HUES48 (cell line): ENCODE measurements at regions not wholly inside any gene's neighbourhood (a gene's known extent, or its start where the extent isn't known, plus 50 kb on each side); places are given as distances from the start of the nearest gene placed in this dataset.

ENCODE experiments used
- H3K27ac ChIP-seq: one replicate; pipeline ENCODE4 v1.7.0; 2013; ENCODE audit warnings: low read depth, low read length, inconsistent platforms
- H3K27me3 ChIP-seq: 2 replicates; pipeline ENCODE4 v1.6.1; 2013; ENCODE audit warnings: mild to moderate bottlenecking, low read length; ENCODE audit not compliant: control insufficient read depth, insufficient read depth
- H3K36me3 ChIP-seq: 2 replicates; pipeline ENCODE4 v1.6.1; 2013; ENCODE audit warnings: low read length; ENCODE audit not compliant: control insufficient read depth, insufficient read depth
- H3K4me1 ChIP-seq: 2 replicates; pipeline ENCODE4 v1.6.1; 2013; ENCODE audit warnings: mild to moderate bottlenecking, low read length; ENCODE audit not compliant: control insufficient read depth, insufficient read depth
- H3K4me3 ChIP-seq: 2 replicates; pipeline ENCODE4 v1.5.1; 2013; ENCODE audit warnings: mild to moderate bottlenecking, low read depth, low read length
- H3K9ac ChIP-seq: 2 replicates; pipeline ENCODE4 v1.6.1; 2013; ENCODE audit warnings: mild to moderate bottlenecking, low read depth, low read length, moderate library complexity
- H3K9me3 ChIP-seq: 2 replicates; pipeline ENCODE4 v1.6.1; 2013; ENCODE audit warnings: low read length; ENCODE audit not compliant: control insufficient read depth, insufficient read depth

GRCh38 chr9:119967867-119968535 lies 598.8 kb upstream of the BRINP1 start:
- H3K27me3 ChIP-seq, result no peaks in the 10 kb centered on the region
- no peak overlapping the region for H3K27ac ChIP-seq
- H3K9ac ChIP-seq, result no peak overlapping the region
- H3K9me3 ChIP-seq, result no peaks in the 10 kb centered on the region
- no peaks in the 10 kb centered on the region for H3K36me3 ChIP-seq
- no peak overlapping the region for H3K4me3 ChIP-seq
- peaks cover 21% of the 10 kb centered on the region for H3K4me1 ChIP-seq

DNA sequence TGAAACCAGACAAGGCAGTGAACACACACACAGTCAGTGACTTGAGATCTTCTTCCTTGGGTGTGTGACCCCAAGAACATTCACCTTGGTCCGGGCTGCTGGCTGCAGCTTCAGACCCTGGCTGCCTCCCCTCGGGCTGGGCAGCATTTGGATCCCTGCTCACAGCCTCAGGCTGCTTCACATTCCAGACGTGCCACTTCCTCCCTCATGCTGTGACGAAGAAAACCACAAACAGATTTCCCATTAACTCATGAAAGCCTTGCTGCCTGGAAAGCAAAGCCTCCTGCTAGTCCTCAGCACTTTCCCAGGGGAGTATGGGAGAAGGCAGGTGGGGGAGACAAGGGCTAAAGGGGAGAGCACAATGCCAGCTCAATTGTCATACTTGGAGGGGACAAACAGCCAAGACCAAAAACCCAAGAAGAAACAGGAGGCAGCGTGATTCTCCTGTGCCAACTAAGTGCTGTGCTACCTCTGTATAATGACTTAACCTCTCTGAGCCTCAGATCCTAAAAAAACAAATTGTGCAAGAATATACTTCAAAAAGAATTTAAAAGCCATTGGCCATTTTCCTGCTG lies 594.6 kb upstream of the BRINP1 start:
- Histone ChIP-seq H3K27me3 (no peaks in the 10 kb centered on the region), H3K27ac (peak overlapping the region; percentile 91), H3K9me3 (no peaks in the 10 kb centered on the region), H3K36me3 (no peaks in the 10 kb centered on the region), H3K9ac (0 out of 2 replicates have a peak overlapping the region, but pooled peaks have one; percentile 28), H3K4me1 (peaks cover 27% of the 10 kb centered on the region), H3K4me3 (no peak overlapping the region)

DNA sequence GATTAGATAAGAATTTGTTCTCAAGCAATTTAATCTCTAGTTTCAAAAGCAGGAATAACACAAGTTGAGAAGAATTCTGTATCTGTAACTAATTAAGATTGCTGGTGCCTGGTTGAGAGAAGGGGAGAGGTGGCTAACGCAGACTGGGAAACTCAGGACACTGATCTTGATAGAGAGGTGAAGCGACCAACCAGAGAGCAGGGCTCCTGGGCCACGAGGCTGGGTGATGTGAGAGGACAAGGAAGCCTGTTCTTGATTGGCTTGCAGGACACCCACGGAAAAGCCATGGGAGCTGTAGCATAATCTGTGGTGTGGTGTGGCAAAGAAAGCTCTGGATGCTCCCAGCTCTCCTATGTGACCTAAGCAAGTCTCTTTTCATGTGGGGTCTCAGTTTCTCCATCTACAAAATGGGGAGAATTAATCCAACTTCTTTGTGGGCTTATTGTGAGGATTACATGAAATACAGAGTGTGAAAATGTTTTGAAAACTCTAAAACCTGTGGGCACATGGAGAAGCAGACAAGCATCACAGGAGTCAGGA lies 594.1 kb upstream of the BRINP1 start:
- Histone ChIP-seq H3K4me1 (peaks cover 23% of the 10 kb centered on the region), H3K27ac (peak overlapping the region; percentile 91), H3K4me3 (no peak overlapping the region), H3K9me3 (no peaks in the 10 kb centered on the region), H3K36me3 (no peaks in the 10 kb centered on the region), H3K9ac (0 out of 2 replicates have a peak overlapping the region, but pooled peaks have one; percentile 28), H3K27me3 (no peaks in the 10 kb centered on the region)

- no peaks in the 10 kb centered on the region for H3K27me3 ChIP-seq
- no peaks in the 10 kb centered on the region for H3K36me3 ChIP-seq
- no peak overlapping the region for H3K9ac ChIP-seq
- H3K4me1 ChIP-seq, result peaks cover 23% of the 10 kb centered on the region
- H3K27ac ChIP-seq, result no peak overlapping the region
- H3K9me3 ChIP-seq, result no peaks in the 10 kb centered on the region
- no peak overlapping the region for H3K4me3 ChIP-seq
Measured at GRCh38 chr9:119961774-119962424, 592.7 kb upstream of the BRINP1 start.

- H3K4me1 ChIP-seq, result peaks cover 23% of the 10 kb centered on the region
Measured at GRCh38 chr9:119959846-119960545, 590.8 kb upstream of the BRINP1 start.

GRCh38 chr9:119956111-119956510 lies 586.9 kb upstream of the BRINP1 start:
- Histone ChIP-seq H3K9me3 (no peaks in the 10 kb centered on the region), H3K36me3 (no peaks in the 10 kb centered on the region), H3K4me3 (no peak overlapping the region), H3K27me3 (no peaks in the 10 kb centered on the region), H3K9ac (no peak overlapping the region), H3K27ac (no peak overlapping the region), H3K4me1 (no peaks in the 10 kb centered on the region)

More at GRCh38 chr9:119959846-119960545, 590.8 kb upstream of the BRINP1 start:
- Histone ChIP-seq H3K9me3 (no peaks in the 10 kb centered on the region), H3K9ac (no peak overlapping the region), H3K36me3 (no peaks in the 10 kb centered on the region), H3K27ac (no peak overlapping the region), H3K27me3 (no peaks in the 10 kb centered on the region), H3K4me3 (no peak overlapping the region)

DNA sequence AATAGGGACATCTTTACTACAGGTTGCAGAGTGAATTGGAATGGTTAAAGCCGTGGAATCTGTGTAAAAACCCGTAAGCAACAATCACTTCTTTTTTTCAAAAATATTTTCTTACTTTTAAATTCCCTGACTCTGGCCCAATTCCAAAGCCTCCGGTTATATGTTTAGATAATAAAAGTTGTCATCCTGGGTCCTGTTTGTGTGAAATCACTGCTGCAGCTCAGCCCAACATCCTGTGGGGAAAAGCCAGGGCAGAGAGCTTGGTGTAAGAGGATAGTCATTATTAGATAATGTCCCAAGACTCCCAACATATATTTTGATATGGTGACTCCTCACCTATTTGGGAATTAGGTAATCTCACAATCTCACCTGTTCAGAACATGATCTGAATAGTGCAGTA lies 586.0 kb upstream of the BRINP1 start:
- Histone ChIP-seq H3K27ac (no peak overlapping the region), H3K4me3 (no peak overlapping the region), H3K9me3 (no peaks in the 10 kb centered on the region), H3K4me1 (no peaks in the 10 kb centered on the region), H3K36me3 (no peaks in the 10 kb centered on the region), H3K27me3 (no peaks in the 10 kb centered on the region), H3K9ac (no peak overlapping the region)

- Histone ChIP-seq H3K27me3 (no peaks in the 10 kb centered on the region), H3K36me3 (no peaks in the 10 kb centered on the region), H3K9me3 (no peaks in the 10 kb centered on the region), H3K27ac (no peak overlapping the region), H3K9ac (no peak overlapping the region), H3K4me3 (no peak overlapping the region), H3K4me1 (no peaks in the 10 kb centered on the region)
Measured at GRCh38 chr9:119951591-119951990, 582.4 kb upstream of the BRINP1 start.

DNA sequence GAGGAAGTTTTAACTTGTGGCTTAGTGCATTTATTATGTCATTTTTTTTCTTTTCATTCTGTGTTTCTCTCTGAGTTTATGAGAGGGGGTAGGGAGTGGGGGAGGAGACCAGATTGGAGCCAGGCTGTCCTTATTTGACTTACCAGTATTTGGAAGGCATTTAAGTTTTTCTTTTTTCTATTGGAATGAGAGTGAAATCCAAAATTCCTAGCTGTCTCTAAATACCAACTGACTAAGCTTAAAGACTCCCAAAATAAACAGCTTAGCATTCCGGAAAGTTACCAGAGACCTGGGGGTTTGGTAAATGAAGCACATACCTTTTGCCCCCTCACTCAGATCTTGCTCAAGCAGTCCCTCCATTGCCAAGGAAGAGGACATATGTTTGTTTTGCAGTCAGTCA lies 581.9 kb upstream of the BRINP1 start:
- Histone ChIP-seq H3K4me3 (no peak overlapping the region), H3K27ac (no peak overlapping the region), H3K4me1 (no peaks in the 10 kb centered on the region), H3K9me3 (no peaks in the 10 kb centered on the region), H3K27me3 (no peaks in the 10 kb centered on the region), H3K9ac (no peak overlapping the region), H3K36me3 (no peaks in the 10 kb centered on the region)

DNA sequence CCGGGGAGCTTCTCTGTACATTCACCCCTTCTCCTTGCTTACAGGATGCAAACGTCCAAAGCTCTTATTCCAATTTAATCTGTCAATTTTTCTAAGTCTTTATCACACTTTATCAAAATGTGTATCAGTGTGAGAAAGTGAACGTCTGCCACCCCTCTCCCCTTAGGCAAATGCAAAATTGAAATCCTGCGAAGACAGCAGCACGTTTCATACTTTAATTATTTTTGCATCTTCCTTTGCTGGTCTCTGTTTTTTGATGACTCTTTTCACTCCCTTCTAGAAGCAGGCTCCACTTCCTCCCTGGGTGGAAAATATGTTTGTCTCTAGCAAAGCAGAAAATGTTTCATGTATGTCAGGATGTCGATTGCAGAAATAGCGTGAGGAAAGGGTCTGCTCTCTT lies 576.5 kb upstream of the BRINP1 start:
- no peaks in the 10 kb centered on the region for H3K36me3 ChIP-seq
- no peak overlapping the region for H3K4me3 ChIP-seq
- no peak overlapping the region for H3K27ac ChIP-seq
- no peaks in the 10 kb centered on the region for H3K27me3 ChIP-seq
- no peaks in the 10 kb centered on the region for H3K4me1 ChIP-seq
- H3K9ac ChIP-seq, result no peak overlapping the region
- H3K9me3 ChIP-seq, result no peaks in the 10 kb centered on the region
